IMR-90 (cell line): ENCODE measurements at regions not wholly inside any gene's neighbourhood (a gene's known extent, or its start where the extent isn't known, plus 50 kb on each side); places are given as distances from the start of the nearest gene placed in this dataset.

ENCODE experiments used
- ATAC-seq: fragments of 200-7000 bp; cut with Tn5 transposase; 2 replicates; pipeline ENCODE4 v1.9.1; 2020; ENCODE audit warnings: low read depth, mild to moderate bottlenecking, moderate library complexity
- BruUV-seq: library from RNA; stranded (reverse); fragments of 400-500 nt; replicated peaks from 2 replicates; lab custom pipeline; 2021; lab: Mats Ljungman, UMichigan
- CTCF ChIA-PET: fragments of 300-600 bp; formaldehyde crosslinking; extraction: SDS; loops from one replicate; lab custom pipeline; 2021; ENCODE audit warnings: antibody characterized with exemption; lab: Yijun Ruan, JAX
- POLR2A ChIA-PET: fragments of 300-600 bp; sonication (Branson Sonifier 250); formaldehyde crosslinking; loops from one replicate; lab custom pipeline; 2022; ENCODE audit warnings: antibody characterized with exemption; ENCODE audit not compliant: unreplicated experiment; lab: Charles Lee
- DNase-seq: peaks from one replicate; pipeline ENCODE4 v3.0.0; 2013
- H2AFZ ChIP-seq: replicated peaks from 2 replicates; pipeline ENCODE3; 2013; ENCODE audit warnings: low read length, mild to moderate bottlenecking; ENCODE audit not compliant: poor library complexity
- H2AK5ac ChIP-seq: 2 replicates; pipeline ENCODE4 v1.6.1; 2013; ENCODE audit warnings: low read depth, low read length, inconsistent platforms
- H2AK9ac ChIP-seq: replicated peaks from 2 replicates; pipeline ENCODE3; 2013; ENCODE audit warnings: mild to moderate bottlenecking, low read depth, low read length, moderate library complexity; ENCODE audit not compliant: poor library complexity
- H2BK120ac ChIP-seq: 2 replicates; pipeline ENCODE4 v1.6.1; 2013; ENCODE audit warnings: low read depth, low read length, inconsistent platforms
- H2BK15ac ChIP-seq: 3 replicates; pipeline ENCODE4 v1.6.1; 2013; ENCODE audit warnings: low read depth, low read length, inconsistent platforms
- H2BK20ac ChIP-seq: 2 replicates; pipeline ENCODE4 v1.6.1; 2013; ENCODE audit warnings: low read depth, mild to moderate bottlenecking, inconsistent platforms, low read length, moderate library complexity
- H2BK5ac ChIP-seq: 2 replicates; pipeline ENCODE4 v1.6.1; 2013; ENCODE audit warnings: mild to moderate bottlenecking, low read depth, low read length, inconsistent platforms; ENCODE audit not compliant: poor library complexity, severe bottlenecking
- H3K14ac ChIP-seq: replicated peaks from 2 replicates; pipeline ENCODE4 v1.6.1; 2013; ENCODE audit warnings: low read depth, low read length, inconsistent platforms
- H3K18ac ChIP-seq: 2 replicates; pipeline ENCODE4 v1.6.1; 2013; ENCODE audit warnings: low read depth, low read length, control low read depth
- H3K23ac ChIP-seq: 2 replicates; pipeline ENCODE4 v1.6.1; 2013; ENCODE audit warnings: low read depth, low read length, inconsistent platforms
- H3K27ac ChIP-seq: 2 replicates; pipeline ENCODE4 v1.5.1; 2013; ENCODE audit warnings: mild to moderate bottlenecking, control low read depth, low read length; ENCODE audit not compliant: insufficient read depth
- H3K27me3 ChIP-seq: 2 replicates; pipeline ENCODE4 v1.6.1; 2013; ENCODE audit warnings: low read length; ENCODE audit not compliant: control insufficient read depth, insufficient read depth
- H3K36me3 ChIP-seq: 2 replicates; pipeline ENCODE4 v1.6.1; 2013; ENCODE audit warnings: low read length, mixed read lengths; ENCODE audit not compliant: control insufficient read depth, insufficient read depth
- H3K4ac ChIP-seq: 2 replicates; pipeline ENCODE4 v1.6.1; 2013; ENCODE audit warnings: low read depth, low read length, inconsistent platforms
- H3K4me1 ChIP-seq: 2 replicates; pipeline ENCODE4 v1.6.1; 2013; ENCODE audit warnings: low read length, mixed read lengths; ENCODE audit not compliant: control insufficient read depth, insufficient read depth
- H3K4me2 ChIP-seq: 2 replicates; pipeline ENCODE4 v1.6.1; 2013; ENCODE audit warnings: low read depth, mild to moderate bottlenecking, control low read depth, low read length, moderate library complexity
- H3K4me3 ChIP-seq: 2 replicates; pipeline ENCODE4 v1.5.1; 2013; ENCODE audit warnings: low read depth, mild to moderate bottlenecking, control low read depth, low read length, moderate library complexity; ENCODE audit not compliant: insufficient read depth
- H3K56ac ChIP-seq: 2 replicates; pipeline ENCODE4 v1.6.1; 2013; ENCODE audit warnings: low read length, inconsistent platforms; ENCODE audit not compliant: insufficient read depth; ENCODE audit errors: extremely low read depth
- H3K79me1 ChIP-seq, 2 experiments: 2 replicates each; pipeline ENCODE4 v1.6.1; 2013; ENCODE audit warnings: low read length in 2 of 2, inconsistent platforms in 1 of 2, low read depth in 1 of 2
- H3K9ac ChIP-seq: 2 replicates; pipeline ENCODE4 v1.6.1; 2013; ENCODE audit warnings: low read depth, low read length, control low read depth
- H3K9me1 ChIP-seq: 2 replicates; pipeline ENCODE4 v1.6.1; 2013; ENCODE audit warnings: low read length, inconsistent platforms; ENCODE audit not compliant: insufficient read depth
- H3K9me3 ChIP-seq: 2 replicates; pipeline ENCODE4 v1.6.1; 2013; ENCODE audit warnings: low read length; ENCODE audit not compliant: control insufficient read depth, insufficient read depth
- H4K20me1 ChIP-seq: 2 replicates; pipeline ENCODE4 v1.6.1; 2013; ENCODE audit warnings: low read length, inconsistent platforms; ENCODE audit not compliant: insufficient read depth
- H4K5ac ChIP-seq: 2 replicates; pipeline ENCODE4 v1.6.1; 2013; ENCODE audit warnings: mild to moderate bottlenecking, low read depth, low read length, control low read depth
- H4K8ac ChIP-seq, 2 experiments: 2 replicates each; pipeline ENCODE4 v1.6.1; 2013; ENCODE audit warnings: low read depth in 2 of 2, low read length in 2 of 2, control low read depth in 1 of 2, inconsistent platforms in 1 of 2
- H4K91ac ChIP-seq: 2 replicates; pipeline ENCODE4 v1.6.1; 2013; ENCODE audit warnings: low read depth, low read length, inconsistent platforms; ENCODE audit not compliant: insufficient read depth
- ELK1 ChIP-seq: fragments of 150-350 bp; IDR thresholded peaks from 2 replicates; pipeline ENCODE4 v1.6.1; 2016; ENCODE audit warnings: low read depth, mild to moderate bottlenecking, low read length, moderate library complexity, borderline replicate concordance
- MXI1 ChIP-seq: IDR thresholded peaks from 2 replicates; pipeline ENCODE4 v1.6.1; 2012; ENCODE audit warnings: low read depth, mild to moderate bottlenecking, low read length, moderate library complexity, borderline replicate concordance
- NFE2L2 ChIP-seq: fragments of 150-350 bp; IDR thresholded peaks from 2 replicates; pipeline ENCODE4 v1.6.1; 2016; ENCODE audit warnings: low read depth, mild to moderate bottlenecking, low read length
- RCOR1 ChIP-seq: IDR thresholded peaks from 2 replicates; pipeline ENCODE4 v1.6.1; 2012; ENCODE audit warnings: mild to moderate bottlenecking, low read length, improper control_type of control experiment; ENCODE audit not compliant: insufficient replicate concordance
- WGBS, 2 experiments: methylation state at CpG; one replicate each; pipeline versions ENCODE4 v1.1.5 to v1.1.7; 2013; ENCODE audit warnings: missing lambda C conversion rate in 2 of 2; ENCODE audit not compliant: insufficient read length in 1 of 2; ENCODE audit errors: extremely low coverage in 2 of 2; 5-methylcytosine and 5-hydroxymethylcytosine counted together
- dilution Hi-C: fragments of 300-500 bp; cut with HindIII; formaldehyde crosslinking; loops from one replicate; pipeline ENCODE4 v1.14.3; 2018; ENCODE audit warnings: low sequenced_read_pairs; ENCODE audit not compliant: unreplicated experiment
- in situ Hi-C: fragments of 300-500 bp; cut with MboI; formaldehyde crosslinking; loops from 3 replicates; pipeline ENCODE4 v1.14.3; 2019; ENCODE audit warnings: low sequenced_read_pairs, inconsistent platforms, mixed read lengths
- intact Hi-C: fragments of 100-400 bp; cut with micrococcal nuclease; formaldehyde crosslinking; loops from 2 replicates; pipeline ENCODE4 v1.10.0; 2022

GRCh38 chr5:2206293-2207108, 323.8 kb upstream of the IRX4 start:
- ATAC-seq = no peak
- dilution Hi-C loops = no loop called here
- TF ChIP-seq ELK1 (no peak), RCOR1 (no peak), MXI1 (no peak), NFE2L2 (no peak)

More at GRCh38 chr5:2206293-2207108, 323.8 kb upstream of the IRX4 start:
- Histone ChIP-seq H3K79me1 (no peaks in the 10 kb centered on the region), H2AK5ac (no peak overlapping the region), H3K4me2 (no peak overlapping the region), H3K27me3 (no peaks in the 10 kb centered on the region), H4K91ac (no peak overlapping the region), H2BK20ac (no peak overlapping the region), H4K20me1 (no peaks in the 10 kb centered on the region), H3K36me3 (no peaks in the 10 kb centered on the region), H3K9me3 (peaks cover 22% of the 10 kb centered on the region), H3K18ac (no peak overlapping the region), H3K56ac (no peak overlapping the region), H3K23ac (no peak overlapping the region), H4K8ac (no peak overlapping the region), H3K9me1 (no peaks in the 10 kb centered on the region), H2BK15ac (no peak overlapping the region), H2AK9ac (no peak overlapping the region), H3K14ac (no peak overlapping the region), H2BK5ac (no peak overlapping the region), H3K9ac (no peak overlapping the region), H3K4ac (no peak overlapping the region), H3K4me1 (no peaks in the 10 kb centered on the region), H3K27ac (no peak overlapping the region), H2AFZ (no peak overlapping the region), H3K4me3 (no peak overlapping the region), H2BK120ac (no peak overlapping the region), H4K5ac (no peak overlapping the region)
- intact Hi-C loops (no loop called here), in situ Hi-C loops (no loop called here)
- no peak for DNase-seq
- no TSS peak for BruUV-seq
- 73% methylated on average over 10 of the region's 28 CpGs; no CpG with 5 or more reads in 1 of the 2 experiments for WGBS, 2 experiments
- CTCF ChIA-PET = no interaction called here
- POLR2A ChIA-PET = no interaction called here
